ENCODE measurements at regions not wholly inside any gene's neighbourhood (a gene's known extent, or its start where the extent isn't known, plus 50 kb on each side); places are given as distances from the start of the nearest gene placed in this dataset.

DNA sequence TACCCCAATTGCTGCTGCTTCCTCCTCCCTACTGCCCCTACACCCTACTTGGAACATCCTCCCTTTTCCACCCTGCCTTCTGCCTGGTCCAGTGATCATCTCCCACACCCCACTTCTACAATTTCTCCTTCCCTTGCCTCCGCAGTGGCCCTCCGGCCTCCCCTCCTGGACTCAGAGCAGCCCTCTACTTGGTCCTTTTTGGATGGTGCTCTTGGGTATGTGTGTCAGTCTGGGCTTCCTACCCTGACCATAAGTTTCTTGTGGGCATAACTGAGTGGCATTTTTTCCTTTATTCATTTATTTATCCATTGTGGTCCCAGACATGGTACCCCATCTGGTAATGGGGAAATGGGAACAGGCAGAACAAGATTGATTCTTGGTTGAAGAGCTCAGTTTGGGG, 111.4 kb upstream of the NAV2 start:
- no peak for TF ChIP-seq EZH2 (IDR thresholded peaks at IDR 0.05)
- no peak for TF ChIP-seq POLR2AphosphoS5 (IDR thresholded peaks at IDR 0.05; ENCODE audit: borderline replicate concordance, low read depth, low read length)
